Heart left ventricle (tissue), 13 donors: ENCODE measurements at regions not wholly inside any gene's neighbourhood (a gene's known extent, or its start where the extent isn't known, plus 50 kb on each side); places are given as distances from the start of the nearest gene placed in this dataset.

Experiments used
- POLR2A ChIP-seq, 2 donors: fragments of 450-650 bp; IDR thresholded peaks; one replicate each; pipeline ENCODE4 v1.6.1; 2017; ENCODE audit warnings: antibody characterized with exemption in 2 of 2, mild to moderate bottlenecking in 2 of 2, moderate library complexity in 2 of 2
- TF ChIP-seq, protein P1 (sequence below), 12 donors: fragments of 200-600 bp; sonication (generic) in 4 of 12; IDR thresholded peaks; one replicate each; pipeline versions ENCODE4 v1.5.0 to v1.8.0; 2018 to 2022; ENCODE audit warnings: antibody characterized with exemption in 12 of 12, mild to moderate bottlenecking in 5 of 12
- donor health status: ischemic (EF 13 %, LVEDD 7.1; RV severe dilation, severe dysfunction).
- donor health status: DM: no; HTN: yes; CAD: no.
- donor health status: DM: no; HTN: no; CAD: no.
- donor health status: ischemic (EF 25% LVEDD 6.9; RV normal size, moderate dysfunction).
- donor health status: ischemic (EF 25% LVEDD 5.7; RV mildly dilated, moderate dysfunction).
- donor health status: ischemic (EF 35%, LVEDD 5.7; RV mildly dilated, moderate dysfunction).
- donor health status: nonischemic (EF 11% LVEDD 7.7; RV severe dilation, severe dysfunction).
- donor health status: DM: yes; HTN: yes; CAD: no.
- donor health status: PGD.
- donor health status: ischemic (EF 29% LVEDD 5.4; RV normal size, mild dysfunction).
- donor health status: nonischemic (EF 23%, LVEDD 6.1; RV moderate dilation, normal function).

DNA sequence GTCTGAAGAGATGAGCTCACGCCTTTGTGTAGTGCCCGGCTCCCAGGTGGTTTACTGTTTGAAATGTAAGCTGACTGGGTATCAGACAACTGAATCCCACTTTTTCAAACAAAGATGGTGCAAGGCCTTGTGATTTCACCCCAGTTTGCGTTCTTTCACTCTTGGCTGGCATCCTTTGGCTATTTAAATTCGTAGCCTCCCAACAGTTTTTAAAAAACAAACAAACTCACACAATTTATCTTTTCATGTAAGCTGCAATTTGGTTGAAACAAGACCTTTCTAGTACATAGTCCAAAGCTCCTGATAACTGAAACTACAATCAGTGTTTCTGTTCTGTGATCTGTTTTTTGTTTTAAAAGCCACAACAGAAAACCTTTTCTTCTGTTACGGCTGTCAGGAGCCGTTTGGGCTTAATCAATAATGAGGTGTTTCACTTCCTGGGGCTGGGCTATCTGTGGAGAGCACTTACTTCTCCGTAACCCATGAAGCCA, 65.1 kb upstream of the NPAS1 start:
- TF ChIP-seq, protein P1, sequence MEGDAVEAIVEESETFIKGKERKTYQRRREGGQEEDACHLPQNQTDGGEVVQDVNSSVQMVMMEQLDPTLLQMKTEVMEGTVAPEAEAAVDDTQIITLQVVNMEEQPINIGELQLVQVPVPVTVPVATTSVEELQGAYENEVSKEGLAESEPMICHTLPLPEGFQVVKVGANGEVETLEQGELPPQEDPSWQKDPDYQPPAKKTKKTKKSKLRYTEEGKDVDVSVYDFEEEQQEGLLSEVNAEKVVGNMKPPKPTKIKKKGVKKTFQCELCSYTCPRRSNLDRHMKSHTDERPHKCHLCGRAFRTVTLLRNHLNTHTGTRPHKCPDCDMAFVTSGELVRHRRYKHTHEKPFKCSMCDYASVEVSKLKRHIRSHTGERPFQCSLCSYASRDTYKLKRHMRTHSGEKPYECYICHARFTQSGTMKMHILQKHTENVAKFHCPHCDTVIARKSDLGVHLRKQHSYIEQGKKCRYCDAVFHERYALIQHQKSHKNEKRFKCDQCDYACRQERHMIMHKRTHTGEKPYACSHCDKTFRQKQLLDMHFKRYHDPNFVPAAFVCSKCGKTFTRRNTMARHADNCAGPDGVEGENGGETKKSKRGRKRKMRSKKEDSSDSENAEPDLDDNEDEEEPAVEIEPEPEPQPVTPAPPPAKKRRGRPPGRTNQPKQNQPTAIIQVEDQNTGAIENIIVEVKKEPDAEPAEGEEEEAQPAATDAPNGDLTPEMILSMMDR (IDR thresholded peaks at IDR 0.05), result no peak
- no peak for TF ChIP-seq POLR2A (IDR thresholded peaks at IDR 0.05)
